B cell (primary cell): ENCODE measurements at regions not wholly inside any gene's neighbourhood (a gene's known extent, or its start where the extent isn't known, plus 50 kb on each side); places are given as distances from the start of the nearest gene placed in this dataset.

Experiments
- ATAC-seq: fragments of 200-7000 bp; cut with Tn5 transposase; one replicate; pipeline ENCODE4 v1.10.0; 2021; ENCODE audit warnings: low read depth, mild to moderate bottlenecking, moderate number of reproducible peaks, moderate library complexity
- CTCF ChIA-PET: fragments of 350-600 bp; sonication (Branson Sonifier 250); formaldehyde crosslinking; loops from one replicate; lab custom pipeline; 2021; ENCODE audit warnings: antibody characterized with exemption, inconsistent platforms; lab: Charles Lee
- POLR2A ChIA-PET: fragments of 350-600 bp; sonication (Branson Sonifier 250); formaldehyde crosslinking; loops from one replicate; lab custom pipeline; 2021; ENCODE audit warnings: antibody characterized with exemption; lab: Charles Lee
- DNase-seq: peaks from one replicate; pipeline ENCODE4 v3.0.0; 2013
- H2AFZ ChIP-seq: 2 replicates; pipeline ENCODE4 v1.6.1; 2012; ENCODE audit warnings: mild to moderate bottlenecking, low read depth, low read length; ENCODE audit not compliant: insufficient read depth, poor library complexity, severe bottlenecking
- H3K27ac ChIP-seq, 2 donors: 1 replicate in 1 of 2; 2 replicates in 1 of 2; pipeline ENCODE4 v1.5.1; 2012 to 2013; ENCODE audit warnings: low read length in 2 of 2, mild to moderate bottlenecking in 2 of 2, moderate library complexity in 1 of 2
- H3K27me3 ChIP-seq, 4 experiments: fragments of 200-600 bp in 1 of 4; sonication (generic) in 1 of 4; replicated peaks in 1 of 4; 1 replicate in 2 of 4; 2 replicates in 2 of 4; pipeline versions ENCODE4 v1.6.1 to v1.7.0; 2013 to 2016; ENCODE audit warnings: low read length in 3 of 4, mild to moderate bottlenecking in 2 of 4, mixed read lengths in 1 of 4, moderate library complexity in 1 of 4; ENCODE audit not compliant: insufficient read depth in 4 of 4, control insufficient read depth in 3 of 4; ENCODE audit errors: control extremely low read depth in 1 of 4
- H3K36me3 ChIP-seq, 2 experiments: replicated peaks in 1 of 2; 1 replicate in 1 of 2; 2 replicates in 1 of 2; pipeline versions ENCODE4 v1.6.1 to v1.7.1; 2013; ENCODE audit warnings: low read length in 1 of 2; ENCODE audit not compliant: insufficient read depth in 2 of 2, control insufficient read depth in 1 of 2; ENCODE audit errors: control extremely low read depth in 1 of 2, extremely low read depth in 1 of 2
- H3K4me1 ChIP-seq, 2 donors: fragments of 200-600 bp in 1 of 2; sonication (generic) in 1 of 2; 1 replicate in 1 of 2; 2 replicates in 1 of 2; pipeline versions ENCODE4 v1.5.1 to v1.6.1; 2013 to 2017; ENCODE audit warnings: low read length in 2 of 2; ENCODE audit not compliant: control insufficient read depth in 2 of 2, insufficient read depth in 2 of 2
- H3K4me2 ChIP-seq: replicated peaks from 2 replicates; pipeline ENCODE3; 2012; ENCODE audit warnings: mild to moderate bottlenecking, low read depth, low read length; ENCODE audit not compliant: poor library complexity, severe bottlenecking
- H3K4me3 ChIP-seq, 5 experiments: fragments of 200-600 bp in 1 of 5; sonication (generic) in 1 of 5; 1 replicate in 3 of 5; 2 replicates in 2 of 5; pipeline versions ENCODE4 v1.5.1 to v1.7.0; 2011 to 2016; ENCODE audit warnings: low read length in 4 of 5, mild to moderate bottlenecking in 4 of 5, low read depth in 2 of 5, control low read depth in 1 of 5, moderate library complexity in 1 of 5; ENCODE audit not compliant: insufficient read depth in 1 of 5; ENCODE audit errors: control extremely low read depth in 1 of 5, extremely low read depth in 1 of 5
- H3K79me2 ChIP-seq: fragments of 200-600 bp; sonication (generic); one replicate; pipeline ENCODE4 v1.6.0; 2016; ENCODE audit warnings: low read length; ENCODE audit not compliant: control insufficient read depth, insufficient read depth
- H3K9ac ChIP-seq: fragments of 200-600 bp; sonication (generic); 2 replicates; pipeline ENCODE4 v1.6.1; 2017; ENCODE audit warnings: mild to moderate bottlenecking, low read length, moderate library complexity
- H3K9me3 ChIP-seq, 3 donors: one replicate each; pipeline versions ENCODE4 v1.6.1 to v1.7.1; 2013; ENCODE audit warnings: low read length in 2 of 3; ENCODE audit not compliant: control insufficient read depth in 2 of 3, insufficient read depth in 1 of 3; ENCODE audit errors: control extremely low read depth in 1 of 3
- H4K20me1 ChIP-seq: 2 replicates; pipeline ENCODE4 v1.6.0; 2012; ENCODE audit warnings: mild to moderate bottlenecking, low read length; ENCODE audit not compliant: insufficient read depth, control insufficient read depth, poor library complexity, severe bottlenecking
- H3K27ac Mint-ChIP-seq: one replicate; pipeline ENCODE4 v1.8.0; 2021; ENCODE audit warnings: mixed read lengths
- H3K27me3 Mint-ChIP-seq: one replicate; pipeline ENCODE4 v1.8.0; 2021; ENCODE audit warnings: mixed read lengths
- H3K4me1 Mint-ChIP-seq: one replicate; pipeline ENCODE4 v1.8.0; 2021; ENCODE audit warnings: mixed read lengths
- H3K4me3 Mint-ChIP-seq: one replicate; pipeline ENCODE4 v1.8.0; 2021; ENCODE audit warnings: mixed read lengths
- H3K9me3 Mint-ChIP-seq: one replicate; pipeline ENCODE4 v1.8.0; 2022; ENCODE audit warnings: mixed read lengths; ENCODE audit not compliant: insufficient read depth
- CTCF ChIP-seq: fragments of 200-600 bp; IDR thresholded peaks from one replicate; pipeline ENCODE4 v1.8.0; 2022; ENCODE audit warnings: antibody characterized with exemption, mild to moderate bottlenecking
- EZH2 ChIP-seq: IDR thresholded peaks from 2 replicates; pipeline ENCODE4 v1.6.1; 2012; ENCODE audit warnings: borderline replicate concordance, low read depth, mild to moderate bottlenecking, moderate library complexity, low read length; ENCODE audit not compliant: insufficient read depth, poor library complexity, severe bottlenecking
- WGBS: methylation state at CpG from one replicate; pipeline ENCODE4 v1.1.5; 2013; ENCODE audit warnings: missing lambda C conversion rate; ENCODE audit not compliant: insufficient coverage; 5-methylcytosine and 5-hydroxymethylcytosine counted together
- intact Hi-C: fragments of 100-400 bp; cut with micrococcal nuclease; formaldehyde crosslinking; loops from one replicate; pipeline ENCODE4 v1.10.0; 2022

- H4K20me1 ChIP-seq, result no peaks in the 10 kb centered on the region
- no peaks in the 10 kb centered on the region for H3K9me3 ChIP-seq
- H3K36me3 ChIP-seq, result no peaks in the 10 kb centered on the region
- no peaks in the 10 kb centered on the region for H3K9me3 Mint-ChIP-seq
- intact Hi-C loops, result no loop called here
- no peak for DNase-seq
- ChIA-PET POLR2A (no interaction called here), CTCF (no interaction called here)
- H3K4me3 Mint-ChIP-seq, result no peak overlapping the region
- H3K27me3 ChIP-seq, result no peaks in the 10 kb centered on the region
- no peaks in the 10 kb centered on the region for H3K4me1 Mint-ChIP-seq
- H2AFZ ChIP-seq, result no peak overlapping the region
- H3K27ac Mint-ChIP-seq, result no peak overlapping the region
- no peaks in the 10 kb centered on the region for H3K79me2 ChIP-seq
- H3K4me3 ChIP-seq, result no peak overlapping the region
- no peak overlapping the region for H3K4me2 ChIP-seq
- no peak for ATAC-seq
- H3K4me1 ChIP-seq, result no peaks in the 10 kb centered on the region
- no peak for TF ChIP-seq EZH2
- H3K9ac ChIP-seq, result no peak overlapping the region
- H3K27ac ChIP-seq, result no peak overlapping the region
- no CpG with 5 or more reads among the region's 1 CpG for WGBS
- no peaks in the 10 kb centered on the region for H3K27me3 Mint-ChIP-seq
These were observed 387.4 kb downstream of the GPAT3 start for GRCh38 chr4:83923341-83923740.

GRCh38 chr4:83922402-83922801, 386.5 kb downstream of the GPAT3 start:
- H2AFZ ChIP-seq, result no peak overlapping the region
- no peak overlapping the region for H3K4me3 Mint-ChIP-seq
- H3K4me1 Mint-ChIP-seq, result no peaks in the 10 kb centered on the region
- ATAC-seq (no peak), DNase-seq (no peak)
- WGBS, result no CpG with 5 or more reads among the region's 1 CpG
- peaks cover 0 to 3% (median 0%) of the 10 kb centered on the region in 3 donors for H3K9me3 ChIP-seq
- H3K4me1 ChIP-seq, result no peaks in the 10 kb centered on the region
- no peaks in the 10 kb centered on the region for H3K27me3 ChIP-seq
- CTCF ChIA-PET, result no interaction called here
- no peak overlapping the region for H3K27ac Mint-ChIP-seq
- H4K20me1 ChIP-seq, result no peaks in the 10 kb centered on the region
- no peak overlapping the region for H3K4me3 ChIP-seq
- no peak overlapping the region for H3K9ac ChIP-seq
- H3K27me3 Mint-ChIP-seq, result no peaks in the 10 kb centered on the region
- no peak for TF ChIP-seq EZH2
- no peak for TF ChIP-seq CTCF
- intact Hi-C loops, result no loop called here
- no peaks in the 10 kb centered on the region for H3K9me3 Mint-ChIP-seq
- POLR2A ChIA-PET, result no interaction called here
- no peaks in the 10 kb centered on the region for H3K36me3 ChIP-seq
- H3K4me2 ChIP-seq, result no peak overlapping the region
- no peaks in the 10 kb centered on the region for H3K79me2 ChIP-seq
- H3K27ac ChIP-seq, result no peak overlapping the region
